Urinary bladder (tissue), 3 donors: ENCODE measurements at regions not wholly inside any gene's neighbourhood (a gene's known extent, or its start where the extent isn't known, plus 50 kb on each side); places are given as distances from the start of the nearest gene placed in this dataset.

Experiments
- DNase-seq: peaks from one replicate; pipeline ENCODE4 v3.0.0-alpha.2; 2015; ENCODE audit errors: extremely low spot score
- H3K27ac ChIP-seq: one replicate; pipeline ENCODE4 v1.5.1; 2013; ENCODE audit warnings: low read depth, mild to moderate bottlenecking, moderate library complexity
- H3K36me3 ChIP-seq: one replicate; pipeline ENCODE4 v1.6.1; 2013; ENCODE audit warnings: mild to moderate bottlenecking, moderate library complexity; ENCODE audit not compliant: insufficient read depth
- H3K4me1 ChIP-seq: one replicate; pipeline ENCODE4 v1.6.1; 2013; ENCODE audit warnings: mild to moderate bottlenecking, moderate library complexity; ENCODE audit not compliant: insufficient read depth
- H3K4me3 ChIP-seq: one replicate; pipeline ENCODE4 v1.5.1; 2013; ENCODE audit warnings: low read depth, low read length
- WGBS: extraction: QIAGEN DNeasy Blood & Tissue Kit; methylation state at CpG from one replicate; pipeline ENCODE4 v1.1.7; 2013; 5-methylcytosine and 5-hydroxymethylcytosine counted together
- donor health status: healthy with polysubstance abuse.
- donor health status: healthy.

GRCh38 chr7:68918621-68919020 is 679.7 kb upstream of the AUTS2 start:
- Histone ChIP-seq H3K27ac (no peak overlapping the region), H3K4me3 (no peak overlapping the region), H3K4me1 (no peaks in the 10 kb centered on the region), H3K36me3 (no peaks in the 10 kb centered on the region)
- 92% methylated on average over 2 of the region's 2 CpGs for WGBS
- no peak for DNase-seq

GRCh38 chr7:68922850-68923249 is 675.4 kb upstream of the AUTS2 start:
- DNase-seq, result no peak
- Histone ChIP-seq H3K4me1 (no peaks in the 10 kb centered on the region), H3K36me3 (no peaks in the 10 kb centered on the region), H3K27ac (no peak overlapping the region), H3K4me3 (no peak overlapping the region)
- 49% methylated on average over 8 of the region's 8 CpGs for WGBS

- Histone ChIP-seq H3K4me3 (no peak overlapping the region), H3K27ac (no peak overlapping the region), H3K36me3 (no peaks in the 10 kb centered on the region), H3K4me1 (no peaks in the 10 kb centered on the region)
- 85% methylated on average over 6 of the region's 6 CpGs for whole genome bisulfite sequencing
- DNase-seq, result no peak
These were observed 673.0 kb upstream of the AUTS2 start for GRCh38 chr7:68925241-68925640.

GRCh38 chr7:68929781-68930261 is 668.5 kb upstream of the AUTS2 start:
- Histone ChIP-seq H3K36me3 (no peaks in the 10 kb centered on the region), H3K27ac (no peak overlapping the region), H3K4me1 (no peaks in the 10 kb centered on the region), H3K4me3 (no peak overlapping the region)
- WGBS, result 55% methylated on average over 6 of the region's 6 CpGs
- no peak for DNase-seq

GRCh38 chr7:68936471-68937035 is 661.7 kb upstream of the AUTS2 start:
- Histone ChIP-seq H3K27ac (no peak overlapping the region), H3K4me1 (no peaks in the 10 kb centered on the region), H3K4me3 (no peak overlapping the region), H3K36me3 (no peaks in the 10 kb centered on the region)
- 72% methylated on average over 10 of the region's 10 CpGs for WGBS
- DNase-seq, result no peak

GRCh38 chr7:68938151-68938550 is 660.1 kb upstream of the AUTS2 start:
- Histone ChIP-seq H3K4me3 (no peak overlapping the region), H3K4me1 (no peaks in the 10 kb centered on the region), H3K36me3 (no peaks in the 10 kb centered on the region), H3K27ac (no peak overlapping the region)
- WGBS, result 89% methylated on average over 4 of the region's 4 CpGs
- no peak for DNase-seq

GRCh38 chr7:68943786-68944185 is 654.5 kb upstream of the AUTS2 start:
- DNase-seq, result no peak
- H3K4me1 ChIP-seq, result no peaks in the 10 kb centered on the region
- no peak overlapping the region for H3K4me3 ChIP-seq
- no peaks in the 10 kb centered on the region for H3K36me3 ChIP-seq
- H3K27ac ChIP-seq, result no peak overlapping the region

- no peaks in the 10 kb centered on the region for H3K36me3 ChIP-seq
- no peaks in the 10 kb centered on the region for H3K4me1 ChIP-seq
- no peak overlapping the region for H3K4me3 ChIP-seq
- DNase-seq, result no peak
- 49% methylated on average over 4 of the region's 4 CpGs for WGBS
- H3K27ac ChIP-seq, result no peak overlapping the region
These were observed 642.6 kb upstream of the AUTS2 start for GRCh38 chr7:68955656-68956055.

GRCh38 chr7:68958571-68958970 is 639.7 kb upstream of the AUTS2 start:
- no peak overlapping the region for H3K4me3 ChIP-seq
- no peak overlapping the region for H3K27ac ChIP-seq
- H3K4me1 ChIP-seq, result no peaks in the 10 kb centered on the region
- WGBS, result 37% methylated on average over 2 of the region's 2 CpGs
- no peak for DNase-seq
- H3K36me3 ChIP-seq, result no peaks in the 10 kb centered on the region

GRCh38 chr7:68963552-68963951 is 634.7 kb upstream of the AUTS2 start:
- no peak for DNase-seq
- 35% methylated on average over 4 of the region's 4 CpGs for WGBS
- Histone ChIP-seq H3K4me1 (no peaks in the 10 kb centered on the region), H3K4me3 (no peak overlapping the region), H3K27ac (no peak overlapping the region), H3K36me3 (no peaks in the 10 kb centered on the region)

GRCh38 chr7:68964060-68964459 is 634.2 kb upstream of the AUTS2 start:
- DNase-seq, result no peak
- H3K36me3 ChIP-seq, result no peaks in the 10 kb centered on the region
- H3K27ac ChIP-seq, result no peak overlapping the region
- no peak overlapping the region for H3K4me3 ChIP-seq
- H3K4me1 ChIP-seq, result no peaks in the 10 kb centered on the region

- Histone ChIP-seq H3K4me3 (no peak overlapping the region), H3K36me3 (no peaks in the 10 kb centered on the region), H3K4me1 (no peaks in the 10 kb centered on the region), H3K27ac (no peak overlapping the region)
- no peak for DNase-seq
- WGBS, result 79% methylated on average over 3 of the region's 3 CpGs
These were observed 632.9 kb upstream of the AUTS2 start for GRCh38 chr7:68965351-68965750.

GRCh38 chr7:68967598-68967997 is 630.7 kb upstream of the AUTS2 start:
- Histone ChIP-seq H3K36me3 (no peaks in the 10 kb centered on the region), H3K4me1 (no peaks in the 10 kb centered on the region), H3K27ac (no peak overlapping the region), H3K4me3 (no peak overlapping the region)
- no peak for DNase-seq

GRCh38 chr7:68969571-68969970 is 628.7 kb upstream of the AUTS2 start:
- WGBS, result 77% methylated on average over 3 of the region's 3 CpGs
- no peaks in the 10 kb centered on the region for H3K4me1 ChIP-seq
- H3K4me3 ChIP-seq, result no peak overlapping the region
- no peaks in the 10 kb centered on the region for H3K36me3 ChIP-seq
- no peak for DNase-seq
- no peak overlapping the region for H3K27ac ChIP-seq
